GM12892 (cell line): ENCODE measurements at regions not wholly inside any gene's neighbourhood (a gene's known extent, or its start where the extent isn't known, plus 50 kb on each side); places are given as distances from the start of the nearest gene placed in this dataset.
A peak's percentile ranks its signal among the peaks of the same experiment; 100 is the strongest.
"Not testable (repeated sequence)": the region's sequence is repeated elsewhere in the genome, so short reads cannot be mapped to it uniquely, and the experiment has no call there.

Experiments
- DNase-seq: peaks from one replicate; pipeline ENCODE4 v3.0.0; 2011; ENCODE audit not compliant: insufficient read length
- FAIRE-seq: peaks from 2 replicates; lab custom pipeline; 2011; peaks lifted over from hg19 to GRCh38; lab: Jason Lieb, UNC
- POLR2A ChIP-seq: IDR thresholded peaks from 2 replicates; pipeline ENCODE4 v1.6.1; 2011; ENCODE audit warnings: low read depth, low read length, control low read depth
- POLR2AphosphoS5 ChIP-seq: IDR thresholded peaks from 2 replicates; pipeline ENCODE4 v1.6.1; 2011; ENCODE audit warnings: low read depth, low read length, control low read depth
- TAF1 ChIP-seq: IDR thresholded peaks from 2 replicates; pipeline ENCODE4 v1.6.1; 2011; ENCODE audit warnings: low read depth, mild to moderate bottlenecking, control low read depth, low read length, borderline replicate concordance

DNA sequence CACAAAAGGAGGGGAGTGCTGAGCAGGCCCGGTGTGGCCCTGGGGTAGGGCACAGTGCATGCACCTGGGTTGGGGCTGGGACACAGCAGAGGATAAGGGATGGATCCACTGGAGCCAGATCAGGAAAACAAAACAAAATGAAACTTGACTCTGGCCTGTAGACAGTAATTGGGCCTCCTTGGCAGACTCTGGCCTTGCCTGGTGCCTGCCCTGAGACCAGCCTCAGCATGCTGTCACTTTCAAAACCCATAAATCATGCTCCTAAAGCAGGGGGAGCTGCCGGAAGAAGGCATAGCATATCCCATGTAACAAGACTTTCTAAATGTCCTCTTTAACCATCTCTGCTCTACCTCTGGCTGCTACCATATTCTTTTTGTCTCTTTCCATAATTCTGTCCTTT, 61.1 kb upstream of the IGFBP5 start:
- FAIRE-seq (no peak), DNase-seq (no peak)
- TF ChIP-seq POLR2A (no peak), TAF1 (no peak), POLR2AphosphoS5 (no peak)

DNA sequence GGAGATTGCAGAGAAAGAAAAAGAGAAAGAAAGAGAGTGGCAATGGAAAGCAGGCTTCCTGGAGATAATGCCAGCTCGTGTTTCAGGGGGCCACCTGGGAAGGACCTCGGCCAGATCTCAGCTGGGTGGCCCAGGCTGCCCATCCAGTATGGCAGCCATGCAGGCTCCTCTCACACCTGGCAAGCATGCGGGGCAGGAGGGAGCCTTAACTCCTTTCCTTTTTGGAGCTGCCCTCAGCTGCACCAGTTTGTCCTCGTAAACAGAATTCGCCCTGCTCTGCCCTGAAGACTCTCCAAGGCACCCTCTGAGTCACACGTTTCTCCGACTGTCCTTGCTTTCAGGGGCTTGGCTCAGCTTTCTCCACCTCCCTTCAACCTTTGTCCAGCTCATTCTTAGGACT, 59.5 kb upstream of the IGFBP5 start:
- FAIRE-seq (no peak), DNase-seq (no peak)
- TF ChIP-seq POLR2A (no peak), POLR2AphosphoS5 (no peak), TAF1 (no peak)

DNA sequence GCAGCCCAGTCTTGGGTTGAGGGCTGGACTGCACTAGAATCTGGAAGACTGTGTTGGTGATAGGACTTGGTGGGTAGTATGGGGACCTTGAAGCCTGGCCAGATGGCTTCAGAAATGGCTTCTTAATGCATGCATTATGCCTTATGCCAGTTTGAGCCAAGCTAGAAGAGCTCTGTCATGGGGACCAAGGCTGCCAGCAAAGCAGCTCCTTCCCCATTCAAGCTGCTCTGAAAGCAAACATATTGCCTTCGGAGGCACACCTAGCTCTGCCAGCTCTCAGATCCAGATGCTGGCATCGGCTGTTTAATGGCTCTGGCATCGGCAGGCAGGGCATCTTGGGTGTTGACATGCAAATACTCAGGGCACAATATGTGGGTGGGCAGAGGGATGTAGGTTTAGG, 59.0 kb upstream of the IGFBP5 start:
- no peak for DNase-seq
- TF ChIP-seq TAF1 = no peak
- TF ChIP-seq POLR2A = no peak
- no peak for TF ChIP-seq POLR2AphosphoS5
- no peak for FAIRE-seq

DNA sequence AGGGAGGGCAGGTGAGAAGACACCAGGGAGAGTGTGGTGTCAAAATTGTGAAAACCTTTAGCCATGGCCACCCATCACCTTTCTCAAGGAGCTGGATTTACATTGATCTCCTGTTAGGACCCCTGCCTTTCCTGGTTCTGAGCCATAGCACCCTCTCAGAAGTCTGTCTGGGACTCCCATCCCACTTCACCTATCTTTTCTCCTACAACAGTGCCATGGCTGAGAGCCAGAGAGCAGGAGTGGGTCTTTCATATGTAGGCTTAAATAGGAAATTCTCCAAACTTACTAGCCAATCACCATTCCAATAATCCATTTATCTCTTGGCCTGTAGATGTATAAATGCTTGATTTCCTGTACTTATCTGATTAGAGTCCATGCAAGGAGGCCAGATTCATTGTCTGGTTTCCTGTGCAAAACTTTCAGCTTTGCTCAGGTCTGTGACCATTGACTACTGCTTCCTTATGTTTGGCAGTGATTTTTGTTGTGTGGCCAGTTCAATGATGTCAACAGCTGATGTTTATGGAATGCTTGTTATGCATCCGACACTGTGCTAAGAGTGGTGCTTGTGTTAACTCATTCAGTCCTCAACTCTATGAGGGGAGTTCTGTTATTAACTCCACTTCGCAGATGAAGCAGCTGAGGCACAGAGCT, 57.6 kb upstream of the IGFBP5 start:
- FAIRE-seq = no peak
- TF ChIP-seq TAF1 (no peak), POLR2A (no peak), POLR2AphosphoS5 (no peak)
- DNase-seq = no peak

GRCh38 chr2:216750750-216751149, 55.4 kb upstream of the IGFBP5 start:
- not testable (repeated sequence) for FAIRE-seq

GRCh38 chr2:216746268-216746667, 50.9 kb upstream of the IGFBP5 start:
- FAIRE-seq = not testable (repeated sequence)

More at GRCh38 chr2:216750750-216751149, 55.4 kb upstream of the IGFBP5 start:
- DNase-seq = not testable (repeated sequence)

DNA sequence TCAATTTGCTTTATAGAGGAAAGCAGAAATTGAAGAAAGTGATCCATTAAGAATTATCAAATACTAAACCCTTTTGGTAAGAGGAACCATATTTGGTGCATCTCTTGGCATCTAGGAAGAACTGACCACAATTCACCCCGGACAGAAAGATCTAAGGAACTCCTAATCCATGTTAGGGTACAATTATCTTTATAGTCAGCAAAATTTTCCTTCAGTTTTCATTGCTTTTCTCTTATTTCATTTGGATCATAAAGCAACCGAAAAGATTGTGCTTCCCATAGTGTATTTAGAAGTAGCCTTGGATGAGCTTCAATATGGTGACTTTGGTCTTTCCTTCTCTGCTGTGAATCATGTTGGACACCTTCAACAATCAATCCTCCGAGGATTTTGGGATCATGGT, 50.1 kb upstream of the IGFBP5 start:
- FAIRE-seq (peak; percentile 27), DNase-seq (no peak)
- TF ChIP-seq POLR2AphosphoS5 (no peak), POLR2A (no peak), TAF1 (no peak)

More at GRCh38 chr2:216746268-216746667, 50.9 kb upstream of the IGFBP5 start:
- not testable (repeated sequence) for DNase-seq
